EL (cell line): ENCODE measurements at regions not wholly inside any gene's neighbourhood (a gene's known extent, or its start where the extent isn't known, plus 50 kb on each side); places are given as distances from the start of the nearest gene placed in this dataset.
"Not testable (repeated sequence)": the region's sequence is repeated elsewhere in the genome, so short reads cannot be mapped to it uniquely, and the experiment has no call there.

ENCODE experiments used
- DNase-seq: peaks from one replicate; pipeline ENCODE4 v3.0.0-alpha.2; 2016

DNA sequence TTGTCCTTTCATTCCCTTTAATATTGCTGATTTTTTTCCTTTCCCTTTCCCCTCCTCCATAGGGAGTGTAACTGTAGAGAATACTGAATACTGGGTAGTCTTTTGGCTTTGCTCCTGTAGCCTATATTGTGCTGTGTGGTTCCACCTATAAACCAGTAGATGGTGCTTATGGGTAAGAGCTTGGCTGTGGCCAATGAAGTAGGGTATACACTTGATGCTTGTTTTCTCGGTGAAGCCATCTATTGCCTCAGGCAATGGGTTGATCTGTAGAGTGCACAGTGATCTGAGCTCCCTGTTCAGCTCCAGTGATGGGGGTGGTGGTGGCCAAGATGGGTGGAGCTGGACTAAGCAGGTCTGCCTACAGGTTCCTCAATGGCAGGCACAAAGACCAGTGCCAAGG, 203.3 kb upstream of the IMPG1 start:
- DNase-seq = peak; percentile 1

DNA sequence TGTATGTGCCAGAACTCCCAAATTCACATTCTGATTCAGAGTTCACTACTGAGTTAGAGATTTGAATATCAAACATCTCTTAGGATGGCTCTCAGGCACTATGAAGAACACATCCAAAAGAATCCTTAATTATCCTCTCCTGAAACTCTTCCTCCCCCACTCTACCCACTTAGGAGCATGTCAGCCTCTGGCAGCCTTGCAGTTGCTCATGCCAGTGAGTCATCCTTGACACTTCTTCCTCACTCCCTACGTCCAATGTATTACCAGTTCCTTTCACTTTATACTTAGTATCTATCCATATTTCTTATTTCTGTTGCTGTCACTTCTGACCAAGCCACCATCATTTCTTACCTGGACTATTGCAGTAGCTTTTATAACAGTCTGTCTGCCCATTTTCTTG, 192.0 kb upstream of the IMPG1 start:
- peak; percentile 20 for DNase-seq

DNA sequence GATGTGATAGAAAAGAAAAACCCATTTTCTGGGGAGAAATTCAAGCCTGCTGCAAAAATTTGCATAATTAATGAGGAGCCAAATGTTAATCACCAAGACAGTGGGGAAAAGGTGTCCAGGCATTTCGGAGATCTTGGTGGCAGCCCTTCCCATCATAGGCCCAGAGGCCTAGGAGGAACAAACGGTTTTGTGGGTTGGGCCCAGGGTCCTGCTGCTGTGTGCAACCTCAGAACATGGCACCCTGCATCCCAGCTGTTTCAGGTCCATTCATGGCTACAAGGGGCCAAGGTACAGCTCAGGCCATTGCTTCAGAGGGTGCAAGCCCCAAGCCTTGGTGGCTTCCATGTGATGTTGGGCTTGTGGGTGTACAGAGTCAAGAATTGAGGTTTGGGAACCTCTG, 189.8 kb upstream of the IMPG1 start:
- no peak for DNase-seq

DNA sequence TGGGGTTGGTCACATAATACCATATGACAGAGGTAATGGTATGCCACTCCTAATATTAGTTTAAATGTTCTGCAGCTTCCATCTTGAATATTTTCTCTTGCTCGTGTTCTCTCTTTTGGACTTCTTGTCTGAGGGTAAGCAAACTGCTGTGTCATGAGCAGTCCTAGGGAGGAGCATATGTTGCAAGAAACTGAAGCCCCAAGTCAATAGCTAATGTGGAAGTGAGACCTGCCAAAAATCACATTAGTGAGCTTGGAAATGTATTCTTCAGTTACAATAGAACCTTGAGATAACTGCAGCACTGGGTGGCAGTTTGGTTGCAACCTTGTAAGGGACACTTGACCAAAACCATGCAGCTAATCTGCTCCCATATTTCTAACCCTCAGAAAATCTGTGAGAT, 178.2 kb upstream of the IMPG1 start:
- no peak for DNase-seq

DNA sequence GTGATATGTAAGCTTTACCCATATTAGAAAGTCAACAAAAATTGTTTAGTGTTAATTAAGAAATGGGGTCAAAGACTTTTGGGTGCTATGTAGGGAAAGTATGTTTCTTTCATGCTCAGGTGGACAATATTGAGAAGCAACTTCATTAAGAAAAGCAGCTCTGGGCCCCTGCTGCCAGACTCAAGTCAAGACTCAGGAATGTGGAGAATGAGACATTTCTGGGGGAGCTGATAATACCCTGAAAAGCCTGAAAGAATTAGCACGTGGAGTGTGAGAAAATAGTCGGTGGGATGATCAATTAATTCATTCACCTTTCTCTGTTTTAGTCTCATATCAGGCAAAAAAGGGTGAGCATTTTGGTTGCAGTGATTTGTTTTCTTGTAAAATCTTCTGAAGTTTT, 175.1 kb upstream of the IMPG1 start:
- DNase-seq = no peak

DNA sequence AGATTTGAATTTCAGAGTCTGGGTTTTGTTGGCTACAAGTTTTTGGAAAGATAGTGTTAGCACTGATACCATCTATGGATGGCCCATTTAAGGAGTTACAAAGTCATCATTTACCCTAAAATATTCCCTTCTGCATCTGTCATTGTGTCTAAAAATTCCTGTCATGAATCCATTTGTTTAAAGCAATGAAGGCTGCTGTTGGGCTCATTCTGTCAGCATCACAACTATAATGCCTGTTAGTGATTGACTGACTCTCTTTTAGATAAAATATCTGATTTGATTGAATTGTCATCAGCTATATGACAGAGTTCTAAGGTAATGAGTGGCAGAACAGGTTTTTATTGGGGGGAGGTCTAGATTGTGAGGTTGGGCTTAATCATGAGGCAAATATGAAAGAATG, 167.6 kb upstream of the IMPG1 start:
- DNase-seq = no peak

DNA sequence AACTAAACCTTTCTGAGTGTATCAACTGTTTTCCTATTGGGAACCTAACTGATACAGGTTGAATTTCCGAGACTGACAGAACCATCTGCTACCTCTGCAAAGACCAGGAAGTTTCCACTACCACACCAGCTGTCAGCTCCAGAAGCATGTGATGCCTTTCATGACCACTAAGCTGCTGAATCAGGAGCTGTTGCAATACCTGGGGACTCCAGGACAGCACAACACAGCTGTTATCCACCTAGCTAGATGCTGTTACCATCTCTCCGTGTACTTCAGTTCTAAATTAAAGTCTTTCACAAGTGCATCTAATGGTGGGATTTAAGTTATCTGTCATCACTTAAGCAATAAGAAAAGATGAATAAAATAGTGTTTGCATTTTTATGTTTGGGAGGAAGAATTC, 158.2 kb upstream of the IMPG1 start:
- no peak for DNase-seq

DNA sequence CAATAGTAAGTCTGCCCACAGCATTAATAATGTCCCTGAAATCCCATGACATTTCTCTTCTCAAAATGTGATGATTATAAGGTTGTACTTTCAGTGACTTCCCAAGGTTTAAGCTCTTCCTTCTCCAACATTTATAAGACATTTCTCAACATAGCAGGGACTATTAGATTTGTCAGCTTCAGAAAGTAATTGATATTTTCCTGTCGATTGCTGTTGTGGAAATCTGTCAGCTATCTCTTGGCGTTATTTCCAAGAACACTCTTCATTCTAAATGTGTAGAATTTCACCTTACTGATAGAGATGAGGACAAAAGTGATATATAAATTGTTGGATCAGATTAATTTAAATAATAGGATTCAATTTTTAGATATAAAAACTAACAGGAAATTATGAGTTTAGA, 149.7 kb upstream of the IMPG1 start:
- DNase-seq = no peak

DNA sequence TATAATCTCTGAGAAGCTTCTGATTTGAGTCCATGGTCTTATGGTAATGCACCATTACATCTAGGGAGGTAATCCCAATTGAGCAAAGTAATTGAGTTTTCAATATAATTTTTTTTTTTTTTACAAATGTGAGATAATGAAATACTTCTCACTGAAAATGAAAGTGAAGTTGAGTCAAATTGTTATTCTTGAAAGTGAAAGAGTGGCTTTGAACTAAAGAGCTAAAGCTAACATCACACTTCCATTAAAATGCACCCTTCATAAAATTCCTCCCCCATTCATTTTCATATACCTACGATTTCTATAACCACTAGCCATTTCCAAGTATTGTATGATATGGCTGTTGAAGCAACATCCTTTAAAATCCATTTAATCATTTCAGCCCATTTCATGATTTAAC, 149.1 kb upstream of the IMPG1 start:
- DNase-seq = no peak

DNA sequence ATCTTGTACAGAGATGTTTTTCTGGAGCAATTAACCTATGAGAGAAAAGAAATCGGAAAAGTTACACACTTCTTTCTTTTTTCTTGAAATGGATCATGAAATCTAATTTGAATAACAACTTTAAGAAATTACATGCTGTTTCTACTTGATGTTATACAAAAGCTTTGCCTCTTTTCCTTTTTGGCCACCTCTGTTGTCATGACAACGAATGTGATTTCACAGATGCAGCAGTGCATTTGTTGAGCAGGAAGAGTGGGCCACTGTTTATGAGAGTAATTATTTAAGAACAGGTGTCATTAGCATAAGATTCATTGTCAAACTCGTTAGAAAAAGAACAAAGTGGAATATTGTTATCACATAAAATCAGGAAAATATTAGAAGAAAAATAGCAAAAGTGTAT, 148.3 kb upstream of the IMPG1 start:
- DNase-seq = no peak

DNA sequence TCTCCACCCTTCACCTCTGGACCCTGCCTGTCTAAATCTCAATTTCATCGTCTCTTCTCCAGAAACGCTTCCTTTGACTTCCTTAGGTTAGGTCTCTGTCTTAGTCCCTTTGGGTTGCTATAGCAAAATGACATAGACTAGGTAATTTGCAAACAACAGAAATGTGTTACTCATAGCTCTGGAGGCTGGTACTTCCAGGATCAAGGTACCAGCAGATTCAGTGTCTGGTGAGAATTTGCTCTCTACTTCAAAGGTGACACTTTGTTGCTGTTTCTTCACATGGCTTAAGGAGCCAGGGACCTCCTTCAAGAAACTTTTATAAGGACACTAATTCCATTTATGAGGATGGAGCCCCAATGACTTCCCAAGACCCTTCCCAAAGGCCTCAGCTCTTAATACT, 145.1 kb upstream of the IMPG1 start:
- no peak for DNase-seq

DNA sequence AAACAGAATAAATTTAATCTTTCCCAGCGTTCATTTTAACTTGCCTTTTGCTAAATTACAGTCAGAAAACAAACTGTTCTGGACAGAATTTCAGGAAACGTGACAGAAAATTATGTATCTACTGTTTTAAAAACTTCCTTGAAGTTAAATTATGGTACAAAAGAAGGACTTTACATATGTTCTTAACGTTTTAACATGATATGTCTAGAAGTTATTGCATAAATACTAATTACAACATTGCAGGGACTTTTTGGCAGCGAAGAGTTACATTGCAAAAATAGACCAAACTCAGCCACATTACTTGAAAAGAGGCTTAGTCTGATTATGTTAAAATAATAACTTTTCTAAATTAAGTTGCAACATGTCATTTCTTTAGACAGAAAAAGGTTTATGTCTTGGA, 142.1 kb upstream of the IMPG1 start:
- DNase-seq = no peak

DNA sequence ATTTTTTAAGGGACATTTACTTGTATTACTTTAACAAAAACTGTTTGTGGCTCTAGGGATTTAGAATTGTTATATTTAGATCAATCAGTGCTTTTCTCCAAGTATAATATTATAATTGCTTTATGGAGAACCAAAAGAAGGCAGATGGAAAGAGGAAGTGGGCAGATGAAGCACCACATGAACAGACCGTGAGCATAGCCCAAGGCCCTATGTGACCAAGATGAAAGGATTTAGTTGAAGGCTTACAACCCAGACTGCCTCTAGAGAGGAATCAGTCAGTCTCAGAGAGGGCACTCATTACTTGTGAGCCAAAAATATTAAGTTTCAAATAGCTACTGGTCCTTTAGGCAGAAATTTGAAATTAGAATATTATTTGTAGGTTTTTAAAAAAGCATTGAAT, 102.3 kb upstream of the IMPG1 start:
- no peak for DNase-seq

DNA sequence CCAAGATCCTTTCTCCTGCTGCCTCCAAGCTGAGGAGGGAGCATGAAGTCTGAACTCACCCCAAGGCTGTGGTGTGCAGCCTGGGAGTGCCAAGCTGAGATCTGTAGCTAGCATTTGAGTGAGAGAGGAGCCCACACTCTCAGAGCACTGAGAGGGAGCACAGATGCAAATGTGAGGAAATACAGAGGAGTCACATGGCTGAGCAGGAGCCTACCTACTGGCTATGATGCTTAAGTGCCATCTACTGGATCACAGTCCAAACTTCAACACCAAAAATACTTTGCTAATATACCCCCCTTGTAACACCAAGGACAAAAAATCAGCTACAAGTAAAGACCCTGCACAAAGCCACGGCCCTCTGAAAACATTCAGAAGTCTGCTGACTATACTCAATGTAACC, 94.4 kb upstream of the IMPG1 start:
- DNase-seq = no peak

DNA sequence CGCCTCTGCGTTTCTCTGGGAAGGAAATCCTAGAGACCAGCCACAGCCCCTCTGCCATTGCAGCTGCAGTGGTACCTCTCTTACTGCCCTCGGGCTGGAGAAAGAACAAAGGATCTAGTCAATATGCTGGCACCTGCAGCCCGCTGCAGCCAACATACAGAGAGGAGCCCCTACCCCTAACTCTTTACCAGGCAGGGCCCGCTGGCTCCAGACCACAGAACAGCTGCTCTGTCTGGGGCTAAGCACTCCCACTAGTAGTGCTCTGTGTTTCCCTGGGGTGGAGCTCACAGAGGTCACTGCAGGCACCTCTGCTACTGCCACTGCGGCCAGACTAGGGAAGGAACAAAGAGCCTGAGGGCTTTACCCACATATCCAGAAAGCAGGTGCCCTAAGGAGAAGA, 93.8 kb upstream of the IMPG1 start:
- no peak for DNase-seq

DNA sequence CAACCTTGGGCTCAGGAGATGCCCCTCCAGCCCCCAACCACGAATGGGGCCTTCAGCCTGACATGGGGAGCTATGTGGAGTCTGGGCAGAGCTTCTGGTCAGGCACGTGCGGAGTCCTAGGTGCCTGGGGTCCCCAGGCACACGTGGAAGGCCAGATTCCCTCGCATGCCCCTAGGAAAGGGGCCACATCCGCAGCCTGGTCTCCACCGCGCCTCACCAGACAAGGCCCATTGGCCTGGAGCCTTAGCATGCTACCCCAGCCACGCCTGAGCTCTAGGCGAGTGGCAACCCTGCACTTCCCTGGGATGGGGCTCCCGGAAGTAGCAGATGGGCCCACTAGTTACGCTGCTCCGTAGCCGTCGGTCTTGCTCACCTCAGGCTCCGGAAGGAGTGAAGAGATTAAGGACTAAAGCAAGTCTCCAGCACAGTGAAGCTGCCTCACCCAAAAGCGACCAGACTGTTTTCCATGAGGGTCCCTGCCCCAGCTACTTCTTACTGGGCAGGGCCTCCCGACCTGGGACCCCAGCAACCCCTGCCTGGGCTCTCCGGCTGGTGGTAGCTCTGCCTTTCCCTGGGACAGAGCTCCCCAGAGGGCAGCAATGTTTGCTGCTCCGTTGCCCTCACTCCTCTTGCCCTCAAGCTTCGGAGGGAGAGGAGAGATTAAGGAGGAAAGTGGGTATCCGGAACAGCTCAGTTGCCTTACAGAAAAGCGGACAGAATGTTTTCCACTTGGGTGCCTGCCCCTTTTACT, 93.2 kb upstream of the IMPG1 start:
- no peak for DNase-seq

DNA sequence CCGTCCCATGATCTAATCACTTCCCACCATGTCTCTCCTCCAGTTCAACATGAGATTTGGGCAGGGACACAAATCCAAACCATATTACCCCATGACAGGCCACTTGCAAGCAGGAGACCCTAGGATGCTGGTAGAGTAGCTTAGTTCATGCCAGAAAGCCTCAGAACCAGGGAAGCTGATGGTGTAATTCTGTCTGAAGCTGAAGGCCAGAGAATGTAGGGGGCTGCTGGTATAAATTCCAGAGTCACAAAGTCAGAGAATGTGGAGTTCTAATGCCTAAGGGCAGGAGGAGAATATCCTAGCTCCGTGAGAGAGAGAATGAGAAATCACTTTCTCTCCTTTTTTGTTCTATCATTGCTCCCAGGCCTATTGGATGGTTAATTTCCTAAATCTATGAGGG, 90.3 kb upstream of the IMPG1 start:
- no peak for DNase-seq

DNA sequence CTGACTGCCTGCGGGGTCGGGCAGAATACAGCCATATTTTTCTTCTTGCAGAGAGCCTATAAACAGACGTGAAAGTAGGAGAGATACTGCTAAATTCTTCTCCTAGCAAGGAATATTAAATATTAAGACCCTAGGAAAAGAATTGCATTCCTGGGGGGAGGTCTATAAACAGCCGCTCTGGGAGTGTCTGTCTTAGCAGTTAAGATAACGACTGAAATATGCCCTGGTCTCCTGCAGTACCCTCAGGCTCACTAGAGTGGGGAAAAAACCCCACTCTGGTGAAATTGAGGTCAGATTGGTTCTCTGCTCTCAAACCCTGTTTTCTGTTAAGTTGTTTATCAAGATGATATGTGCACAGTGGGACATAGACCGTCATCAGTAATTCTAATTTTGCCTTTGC, 85.3 kb upstream of the IMPG1 start:
- DNase-seq = not testable (repeated sequence)

DNA sequence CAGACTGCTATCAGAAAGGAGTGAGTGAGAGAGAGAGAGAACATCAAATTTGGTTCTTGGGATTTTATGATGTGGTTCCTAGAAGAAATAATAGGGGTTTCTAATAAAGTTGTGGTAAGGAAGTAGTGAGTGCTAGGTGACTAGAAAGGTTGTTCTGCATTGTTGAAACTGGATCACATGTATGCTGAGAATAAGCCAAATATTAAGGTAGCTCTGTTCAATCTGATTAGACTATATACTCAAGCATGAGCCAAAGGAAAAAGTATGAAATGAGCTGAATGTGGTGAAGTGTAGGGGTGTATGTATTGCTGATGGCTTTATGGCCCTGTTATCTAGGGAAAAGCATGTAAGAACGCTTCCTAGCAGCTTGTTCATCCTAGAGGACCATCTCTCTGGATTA, 63.0 kb upstream of the IMPG1 start:
- no peak for DNase-seq

DNA sequence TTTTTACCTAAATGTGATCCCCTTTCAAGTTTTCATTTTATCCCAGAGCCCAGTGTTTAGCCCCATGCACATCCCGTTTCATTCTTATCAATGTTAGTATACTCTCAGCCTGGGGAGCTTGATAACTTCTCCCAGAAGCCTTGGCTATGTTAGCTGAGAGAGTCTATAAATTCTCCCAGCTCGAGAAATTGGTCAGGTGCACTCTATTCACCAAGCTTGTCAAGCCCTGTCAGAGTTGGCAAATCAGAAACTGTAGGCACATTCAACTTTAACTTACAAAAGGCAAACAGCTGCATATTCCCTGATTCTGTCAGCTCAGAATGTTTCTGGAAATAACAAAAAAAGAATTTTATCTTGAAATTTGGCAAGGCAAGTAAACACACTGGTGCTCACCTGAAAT, 62.2 kb upstream of the IMPG1 start:
- no peak for DNase-seq

DNA sequence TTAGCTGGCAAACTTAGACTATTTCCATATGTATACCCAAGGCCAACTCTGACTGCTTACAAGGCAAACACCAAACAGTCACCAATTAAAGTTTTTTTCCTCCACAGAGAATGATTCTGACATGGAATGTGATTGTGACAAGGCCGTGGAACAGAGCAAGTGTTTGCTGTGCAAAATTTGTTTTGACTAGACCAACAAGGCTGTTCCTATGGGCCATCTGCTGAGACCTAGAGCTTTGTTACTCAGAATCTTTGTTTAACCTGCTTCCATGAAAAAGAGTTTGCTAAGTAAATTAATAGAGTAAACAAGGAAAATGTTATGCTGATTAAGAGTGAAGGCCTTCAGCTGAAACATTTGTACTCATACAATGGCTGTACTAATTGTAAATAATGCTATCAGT, 51.6 kb upstream of the IMPG1 start:
- DNase-seq = no peak
